KMS-11 (cell line): ENCODE measurements at regions not wholly inside any gene's neighbourhood (a gene's known extent, or its start where the extent isn't known, plus 50 kb on each side); places are given as distances from the start of the nearest gene placed in this dataset.
"Not testable (repeated sequence)": the region's sequence is repeated elsewhere in the genome, so short reads cannot be mapped to it uniquely, and the experiment has no call there.

Experiments used
- H2AFZ ChIP-seq: fragments of 200-600 bp; sonication (generic); 2 replicates; pipeline ENCODE4 v1.6.1; 2016; ENCODE audit warnings: antibody characterized with exemption, mixed run types, low read depth
- H3K27ac ChIP-seq: fragments of 200-600 bp; sonication (generic); 2 replicates; pipeline ENCODE4 v1.6.1; 2016; ENCODE audit warnings: mild to moderate bottlenecking, mixed run types
- H3K27me3 ChIP-seq: fragments of 200-600 bp; sonication (generic); 2 replicates; pipeline ENCODE4 v1.6.1; 2017; ENCODE audit warnings: mild to moderate bottlenecking, low read depth, mixed run types, moderate library complexity; ENCODE audit not compliant: insufficient read depth
- H3K36me3 ChIP-seq: fragments of 200-600 bp; sonication (generic); 2 replicates; pipeline ENCODE4 v1.6.1; 2017; ENCODE audit warnings: mild to moderate bottlenecking, mixed run types; ENCODE audit not compliant: insufficient read depth
- H3K4me1 ChIP-seq: fragments of 200-600 bp; sonication (generic); 2 replicates; pipeline ENCODE4 v1.6.1; 2016; ENCODE audit warnings: mild to moderate bottlenecking, low read depth, mixed run types; ENCODE audit not compliant: poor library complexity, severe bottlenecking
- H3K4me2 ChIP-seq: fragments of 200-600 bp; sonication (generic); 2 replicates; pipeline ENCODE4 v1.7.0; 2016; ENCODE audit warnings: mild to moderate bottlenecking, mixed run types
- H3K4me3 ChIP-seq: fragments of 200-600 bp; sonication (generic); IDR thresholded peaks from 2 replicates; pipeline ENCODE4 v1.6.1; 2017; ENCODE audit warnings: low read depth, low read length, mixed read lengths; ENCODE audit not compliant: insufficient read depth
- H3K79me2 ChIP-seq: fragments of 200-600 bp; sonication (generic); 2 replicates; pipeline ENCODE4 v1.6.1; 2016; ENCODE audit warnings: low read depth, mixed run types; ENCODE audit not compliant: insufficient read depth
- H3K9ac ChIP-seq: fragments of 200-600 bp; sonication (generic); 2 replicates; pipeline ENCODE4 v1.6.1; 2016; ENCODE audit warnings: mild to moderate bottlenecking, mixed run types
- H4K20me1 ChIP-seq: fragments of 200-600 bp; sonication (generic); 2 replicates; pipeline ENCODE4 v1.6.1; 2016; ENCODE audit warnings: mild to moderate bottlenecking, mixed run types; ENCODE audit not compliant: insufficient read depth
- TF ChIP-seq, protein P1 (sequence below): fragments of 200-600 bp; sonication (generic); conservative IDR thresholded peaks from 2 replicates; pipeline ENCODE4 v1.6.1; 2017; ENCODE audit warnings: low read depth, mild to moderate bottlenecking, antibody characterized with exemption, low read length, moderate library complexity, mixed read lengths

DNA sequence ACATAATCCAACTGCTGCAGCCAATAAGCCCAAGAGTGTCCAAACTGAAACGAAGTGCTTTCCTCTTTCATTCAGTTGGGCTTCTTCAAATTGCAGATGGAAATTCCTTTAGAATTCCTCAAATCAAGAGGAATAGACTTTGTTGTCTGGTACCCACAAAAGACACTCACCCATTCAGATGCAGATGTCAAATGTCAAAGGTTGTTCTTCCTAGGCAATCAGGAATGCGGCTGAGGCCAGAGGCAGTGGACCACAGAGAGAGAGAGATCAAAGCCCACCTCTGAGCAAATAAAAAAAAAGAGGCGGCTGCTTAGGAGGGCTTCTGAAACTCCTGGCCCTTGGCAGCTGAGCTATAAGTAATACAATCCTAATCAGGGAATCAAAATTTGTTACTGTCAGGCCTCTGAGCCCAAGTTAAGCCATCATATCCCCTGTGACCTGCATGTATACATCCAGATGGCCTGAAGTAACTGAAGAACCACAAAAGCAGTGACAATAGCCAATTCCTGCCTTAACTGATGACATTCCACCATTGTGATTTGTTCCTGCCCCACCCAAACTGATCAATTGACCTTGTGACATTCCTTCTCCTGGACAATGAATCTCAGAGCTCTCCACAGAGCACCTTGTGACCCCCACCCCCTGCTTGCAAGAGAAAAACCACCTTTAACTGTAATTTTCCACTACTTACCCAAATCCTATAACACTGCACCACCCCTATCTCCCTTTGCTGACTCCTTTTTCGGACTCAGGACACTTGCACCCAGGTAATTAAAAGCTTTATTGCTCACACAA, 303.0 kb upstream of the GJE1 start:
- no peak overlapping the region for H3K4me2 ChIP-seq

DNA sequence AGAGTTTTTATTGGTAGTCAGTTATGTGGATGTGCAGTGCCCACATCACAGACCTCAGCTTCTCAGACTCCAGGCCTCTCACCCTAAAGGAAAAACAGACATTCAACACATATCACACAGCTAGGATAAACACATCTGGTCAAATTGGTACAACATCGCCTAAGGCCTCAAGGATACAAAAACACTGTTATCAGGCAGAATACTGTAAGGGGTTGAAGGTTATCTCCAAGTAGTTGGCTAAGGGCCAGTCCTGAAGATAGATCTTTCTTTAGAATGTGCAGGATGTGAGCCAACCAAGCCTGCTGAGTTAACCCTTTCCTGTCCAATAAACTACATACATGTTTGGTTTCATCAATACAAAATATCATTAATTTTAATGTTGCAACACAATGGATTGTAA, 308.4 kb upstream of the GJE1 start:
- no peaks in the 10 kb centered on the region for H4K20me1 ChIP-seq
- TF ChIP-seq, protein P1, sequence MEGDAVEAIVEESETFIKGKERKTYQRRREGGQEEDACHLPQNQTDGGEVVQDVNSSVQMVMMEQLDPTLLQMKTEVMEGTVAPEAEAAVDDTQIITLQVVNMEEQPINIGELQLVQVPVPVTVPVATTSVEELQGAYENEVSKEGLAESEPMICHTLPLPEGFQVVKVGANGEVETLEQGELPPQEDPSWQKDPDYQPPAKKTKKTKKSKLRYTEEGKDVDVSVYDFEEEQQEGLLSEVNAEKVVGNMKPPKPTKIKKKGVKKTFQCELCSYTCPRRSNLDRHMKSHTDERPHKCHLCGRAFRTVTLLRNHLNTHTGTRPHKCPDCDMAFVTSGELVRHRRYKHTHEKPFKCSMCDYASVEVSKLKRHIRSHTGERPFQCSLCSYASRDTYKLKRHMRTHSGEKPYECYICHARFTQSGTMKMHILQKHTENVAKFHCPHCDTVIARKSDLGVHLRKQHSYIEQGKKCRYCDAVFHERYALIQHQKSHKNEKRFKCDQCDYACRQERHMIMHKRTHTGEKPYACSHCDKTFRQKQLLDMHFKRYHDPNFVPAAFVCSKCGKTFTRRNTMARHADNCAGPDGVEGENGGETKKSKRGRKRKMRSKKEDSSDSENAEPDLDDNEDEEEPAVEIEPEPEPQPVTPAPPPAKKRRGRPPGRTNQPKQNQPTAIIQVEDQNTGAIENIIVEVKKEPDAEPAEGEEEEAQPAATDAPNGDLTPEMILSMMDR: no peak

More for the DNA sequence above, 303.0 kb upstream of the GJE1 start:
- Histone ChIP-seq H3K9ac (no peak overlapping the region), H4K20me1 (no peaks in the 10 kb centered on the region), H3K36me3 (no peaks in the 10 kb centered on the region), H3K4me3 (no peak overlapping the region), H3K4me1 (no peaks in the 10 kb centered on the region), H3K27me3 (no peaks in the 10 kb centered on the region), H3K79me2 (no peaks in the 10 kb centered on the region), H3K27ac (no peak overlapping the region), H2AFZ (no peak overlapping the region)
- TF ChIP-seq, protein P1: no peak

DNA sequence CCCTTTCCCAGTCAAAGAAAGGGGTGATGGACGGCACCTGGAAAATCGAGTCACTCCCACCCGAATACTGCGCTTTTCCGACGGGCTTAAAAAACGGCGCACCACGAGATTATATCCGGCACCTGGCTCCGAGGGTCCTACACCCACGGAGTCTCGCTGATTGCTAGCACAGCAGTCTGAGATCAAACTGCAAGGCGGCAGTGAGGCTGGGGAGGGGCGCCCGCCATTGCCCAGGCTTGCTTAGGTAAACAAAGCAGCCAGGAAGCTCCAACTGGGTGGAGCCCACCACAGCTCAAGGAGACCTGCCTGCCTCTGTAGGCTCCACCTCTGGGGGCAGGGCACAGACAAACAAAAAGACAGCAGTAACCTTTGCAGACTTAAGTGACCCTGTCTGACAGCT, 317.7 kb upstream of the GJE1 start:
- H4K20me1 ChIP-seq, H3K4me2 ChIP-seq, H3K9ac ChIP-seq, H2AFZ ChIP-seq, H3K27ac ChIP-seq, H3K36me3 ChIP-seq, H3K4me3 ChIP-seq, H3K79me2 ChIP-seq, H3K27me3 ChIP-seq, H3K4me1 ChIP-seq: not testable (repeated sequence)

More for the DNA sequence above, 308.4 kb upstream of the GJE1 start:
- Histone ChIP-seq H3K79me2 (no peaks in the 10 kb centered on the region), H3K9ac (no peak overlapping the region), H3K27ac (no peak overlapping the region), H3K4me3 (no peak overlapping the region), H3K4me1 (no peaks in the 10 kb centered on the region), H3K36me3 (no peaks in the 10 kb centered on the region), H2AFZ (no peak overlapping the region), H3K27me3 (no peaks in the 10 kb centered on the region), H3K4me2 (no peak overlapping the region)

DNA sequence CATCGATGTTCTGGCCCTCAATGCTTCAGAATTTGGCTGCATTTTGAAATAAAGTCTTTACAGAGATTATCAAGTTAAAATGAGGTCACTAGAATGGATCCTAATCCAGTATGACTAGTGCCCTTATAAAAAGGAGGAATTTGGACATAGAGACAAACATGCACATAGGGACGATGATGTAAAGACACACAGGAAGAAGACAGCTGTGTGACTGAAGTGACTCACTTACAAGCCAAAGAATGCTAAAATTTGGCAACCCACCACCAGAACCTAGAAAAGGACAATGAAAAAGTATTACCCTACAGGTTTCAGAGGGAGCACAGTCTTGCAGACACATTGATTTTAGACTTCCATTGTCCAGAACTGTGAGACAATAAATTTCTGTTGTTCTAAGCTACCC, 322.8 kb upstream of the GJE1 start:
- Histone ChIP-seq H3K9ac (no peak overlapping the region), H3K4me3 (no peak overlapping the region), H3K27ac (no peak overlapping the region), H3K79me2 (no peaks in the 10 kb centered on the region), H2AFZ (no peak overlapping the region), H4K20me1 (no peaks in the 10 kb centered on the region), H3K4me2 (no peak overlapping the region), H3K27me3 (no peaks in the 10 kb centered on the region), H3K4me1 (peaks cover 4% of the 10 kb centered on the region), H3K36me3 (no peaks in the 10 kb centered on the region)
- TF ChIP-seq, protein P1: no peak

DNA sequence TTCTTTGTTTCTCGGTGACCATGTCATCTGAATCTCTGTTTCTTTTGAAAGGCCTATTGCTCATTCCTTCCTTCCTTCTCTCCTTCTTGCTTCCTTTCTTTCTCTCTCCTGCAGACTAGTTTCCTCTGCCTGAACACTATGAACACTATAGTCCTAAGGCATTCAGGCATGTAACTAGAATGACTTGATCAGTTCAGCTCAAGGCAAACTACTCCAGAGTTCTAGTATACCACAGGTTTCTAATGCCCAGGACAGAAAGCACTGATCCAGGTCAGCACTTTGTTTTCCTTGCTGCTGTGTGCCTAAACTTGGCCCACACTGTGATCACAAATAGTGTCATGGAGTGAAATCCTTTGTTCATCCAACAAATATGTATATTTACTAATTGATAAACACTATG, 324.1 kb upstream of the GJE1 start:
- TF ChIP-seq, protein P1: no peak
- Histone ChIP-seq H3K4me2 (no peak overlapping the region), H3K36me3 (no peaks in the 10 kb centered on the region), H3K27me3 (no peaks in the 10 kb centered on the region), H3K27ac (no peak overlapping the region), H3K79me2 (no peaks in the 10 kb centered on the region), H3K4me3 (no peak overlapping the region), H3K4me1 (peaks cover 4% of the 10 kb centered on the region), H3K9ac (no peak overlapping the region), H4K20me1 (no peaks in the 10 kb centered on the region), H2AFZ (no peak overlapping the region)

DNA sequence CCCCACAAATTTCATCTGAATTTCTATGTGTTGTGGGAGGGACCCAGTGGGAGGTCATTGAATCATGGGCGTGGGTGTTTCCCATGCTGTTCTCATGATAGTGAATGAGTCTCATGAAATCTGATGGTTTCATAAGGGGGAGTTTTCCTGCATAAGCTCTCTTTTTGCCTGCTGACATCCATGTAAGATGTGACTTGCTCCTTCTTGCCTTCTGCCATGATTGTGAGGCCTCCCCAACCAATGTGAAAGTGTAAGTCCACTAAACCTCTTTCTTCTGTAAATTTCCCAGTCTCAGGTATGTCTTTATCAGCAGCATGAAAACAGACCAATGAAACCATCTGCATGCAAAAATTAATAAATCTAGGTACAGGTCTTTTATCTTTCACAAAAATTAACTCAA, 331.8 kb upstream of the GJE1 start:
- not testable (repeated sequence) for H3K79me2 ChIP-seq, H3K9ac ChIP-seq, H3K4me1 ChIP-seq, H2AFZ ChIP-seq, H3K36me3 ChIP-seq, H3K27ac ChIP-seq, H3K27me3 ChIP-seq, H4K20me1 ChIP-seq, H3K4me3 ChIP-seq, H3K4me2 ChIP-seq
